Stimulated activated memory B cell treated with anti-CD40 and anti-IgM and Interleukin-4, amounts not matched to agents 10 μg/mL and 1 μg/mL and 100 μg/mL, for 72 hours (primary cell): ENCODE measurements at regions not wholly inside any gene's neighbourhood (a gene's known extent, or its start where the extent isn't known, plus 50 kb on each side); places are given as distances from the start of the nearest gene placed in this dataset.
"Not testable (repeated sequence)": the region's sequence is repeated elsewhere in the genome, so short reads cannot be mapped to it uniquely, and the experiment has no call there.

ENCODE experiments used
- ATAC-seq: fragments of 150-1000 bp; cut with Tn5 transposase; 2 replicates; pipeline ENCODE4 v1.10.0; 2021
- H3K27ac Mint-ChIP-seq: one replicate; pipeline ENCODE4 v1.8.0; 2022; ENCODE audit warnings: mild to moderate bottlenecking, mixed read lengths
- H3K27me3 Mint-ChIP-seq: one replicate; pipeline ENCODE4 v1.8.0; 2022; ENCODE audit warnings: mixed read lengths
- H3K36me3 Mint-ChIP-seq: one replicate; pipeline ENCODE4 v1.8.0; 2022; ENCODE audit warnings: mixed read lengths
- H3K4me1 Mint-ChIP-seq: one replicate; pipeline ENCODE4 v1.8.0; 2022; ENCODE audit warnings: mixed read lengths
- H3K4me3 Mint-ChIP-seq: one replicate; pipeline ENCODE4 v1.8.0; 2022; ENCODE audit warnings: mild to moderate bottlenecking, moderate library complexity, mixed read lengths
- H3K9me3 Mint-ChIP-seq: one replicate; pipeline ENCODE4 v1.8.0; 2022; ENCODE audit warnings: mixed read lengths

DNA sequence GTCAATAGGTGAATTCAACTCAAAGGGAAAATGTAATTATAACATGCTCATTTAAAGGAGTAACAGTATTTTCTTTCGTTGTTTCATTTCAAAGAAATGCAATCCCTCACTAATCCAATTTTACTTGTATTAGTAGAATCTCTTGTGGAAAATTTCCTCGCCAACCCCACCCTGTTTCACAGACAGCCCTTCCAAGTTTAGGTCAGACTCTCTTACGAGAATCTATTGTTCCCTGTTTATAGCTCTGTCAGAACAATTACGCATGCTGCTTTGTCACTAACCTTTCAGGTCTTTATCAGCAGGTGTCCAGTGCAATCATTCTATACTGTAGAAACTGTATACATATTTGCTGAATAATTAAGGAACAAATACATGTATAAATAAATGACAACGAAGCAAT is 657.8 kb upstream of the LINC00305 start:
- Mint-ChIP-seq H3K9me3 (no peaks in the 10 kb centered on the region), H3K36me3 (no peaks in the 10 kb centered on the region), H3K4me3 (no peak overlapping the region), H3K27me3 (no peaks in the 10 kb centered on the region), H3K4me1 (no peaks in the 10 kb centered on the region), H3K27ac (no peak overlapping the region)
- ATAC-seq = no peak

GRCh38 chr18:64806232-64806631 is 657.3 kb upstream of the LINC00305 start:
- Mint-ChIP-seq H3K4me1 (no peaks in the 10 kb centered on the region), H3K27ac (no peak overlapping the region), H3K36me3 (no peaks in the 10 kb centered on the region), H3K27me3 (no peaks in the 10 kb centered on the region), H3K4me3 (no peak overlapping the region), H3K9me3 (no peaks in the 10 kb centered on the region)
- no peak for ATAC-seq

- no peaks in the 10 kb centered on the region for H3K9me3 Mint-ChIP-seq
- ATAC-seq = no peak
- no peak overlapping the region for H3K4me3 Mint-ChIP-seq
- H3K4me1 Mint-ChIP-seq = no peaks in the 10 kb centered on the region
- no peak overlapping the region for H3K27ac Mint-ChIP-seq
- H3K36me3 Mint-ChIP-seq = no peaks in the 10 kb centered on the region
- H3K27me3 Mint-ChIP-seq = no peaks in the 10 kb centered on the region
Measured at GRCh38 chr18:64803471-64803870, 654.6 kb upstream of the LINC00305 start.

- Mint-ChIP-seq H3K4me1 (no peaks in the 10 kb centered on the region), H3K4me3 (no peak overlapping the region), H3K9me3 (no peaks in the 10 kb centered on the region), H3K27ac (no peak overlapping the region), H3K27me3 (no peaks in the 10 kb centered on the region), H3K36me3 (no peaks in the 10 kb centered on the region)
- no peak for ATAC-seq
Measured at GRCh38 chr18:64800151-64800550, 651.3 kb upstream of the LINC00305 start.

- no peaks in the 10 kb centered on the region for H3K9me3 Mint-ChIP-seq
- no peaks in the 10 kb centered on the region for H3K27me3 Mint-ChIP-seq
- H3K4me1 Mint-ChIP-seq = no peaks in the 10 kb centered on the region
Measured at GRCh38 chr18:64799376-64799775, 650.5 kb upstream of the LINC00305 start.

GRCh38 chr18:64791236-64791635 is 642.3 kb upstream of the LINC00305 start:
- H3K4me1 Mint-ChIP-seq = no peaks in the 10 kb centered on the region
- H3K27ac Mint-ChIP-seq = no peak overlapping the region
- H3K4me3 Mint-ChIP-seq = no peak overlapping the region
- H3K9me3 Mint-ChIP-seq = no peaks in the 10 kb centered on the region
- no peaks in the 10 kb centered on the region for H3K27me3 Mint-ChIP-seq
- ATAC-seq = no peak
- no peaks in the 10 kb centered on the region for H3K36me3 Mint-ChIP-seq

More at GRCh38 chr18:64799376-64799775, 650.5 kb upstream of the LINC00305 start:
- ATAC-seq = no peak
- Mint-ChIP-seq H3K36me3 (no peaks in the 10 kb centered on the region), H3K27ac (no peak overlapping the region), H3K4me3 (no peak overlapping the region)

- peaks cover 3% of the 10 kb centered on the region for H3K9me3 Mint-ChIP-seq
- peak; percentile 75 for ATAC-seq
- peaks cover 11% of the 10 kb centered on the region for H3K4me1 Mint-ChIP-seq
- no peak overlapping the region for H3K4me3 Mint-ChIP-seq
- H3K36me3 Mint-ChIP-seq = peaks cover 8% of the 10 kb centered on the region
- H3K27me3 Mint-ChIP-seq = no peaks in the 10 kb centered on the region
- H3K27ac Mint-ChIP-seq = peak overlapping the region; percentile 67
Measured at GRCh38 chr18:64785686-64786085, 636.8 kb upstream of the LINC00305 start.

DNA sequence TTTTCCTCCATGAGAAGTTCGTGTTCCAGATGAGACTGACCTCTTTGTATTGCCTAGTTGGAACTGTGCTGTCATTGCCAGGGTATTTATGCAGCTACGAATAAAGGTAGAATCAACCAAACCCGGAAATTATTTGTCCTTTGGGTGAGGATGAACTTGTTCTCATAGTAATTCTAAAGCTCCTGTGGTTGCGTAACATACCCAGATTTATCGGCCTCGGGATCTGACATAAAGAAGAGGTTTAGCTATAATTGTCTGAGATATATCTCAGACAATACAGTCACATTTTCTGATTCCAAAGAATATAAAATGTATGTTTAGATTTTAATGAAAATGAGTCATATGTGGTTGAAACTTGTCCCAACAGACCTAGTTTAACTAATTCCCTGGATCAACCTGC is 628.7 kb upstream of the LINC00305 start:
- Mint-ChIP-seq H3K9me3 (peaks cover 3% of the 10 kb centered on the region), H3K4me3 (no peak overlapping the region), H3K27me3 (no peaks in the 10 kb centered on the region), H3K36me3 (no peaks in the 10 kb centered on the region), H3K27ac (no peak overlapping the region), H3K4me1 (no peaks in the 10 kb centered on the region)
- no peak for ATAC-seq

- Mint-ChIP-seq H3K27me3 (no peaks in the 10 kb centered on the region), H3K4me3 (no peak overlapping the region), H3K9me3 (peaks cover 3% of the 10 kb centered on the region), H3K4me1 (peaks cover 18% of the 10 kb centered on the region), H3K36me3 (no peaks in the 10 kb centered on the region), H3K27ac (no peak overlapping the region)
- no peak for ATAC-seq
Measured at GRCh38 chr18:64765908-64766307, 617.0 kb upstream of the LINC00305 start.

- Mint-ChIP-seq H3K4me3 (no peak overlapping the region), H3K4me1 (no peaks in the 10 kb centered on the region), H3K9me3 (no peaks in the 10 kb centered on the region), H3K27me3 (peaks cover 8% of the 10 kb centered on the region), H3K27ac (no peak overlapping the region), H3K36me3 (no peaks in the 10 kb centered on the region)
- no peak for ATAC-seq
Measured at GRCh38 chr18:64752707-64753106, 603.8 kb upstream of the LINC00305 start.

DNA sequence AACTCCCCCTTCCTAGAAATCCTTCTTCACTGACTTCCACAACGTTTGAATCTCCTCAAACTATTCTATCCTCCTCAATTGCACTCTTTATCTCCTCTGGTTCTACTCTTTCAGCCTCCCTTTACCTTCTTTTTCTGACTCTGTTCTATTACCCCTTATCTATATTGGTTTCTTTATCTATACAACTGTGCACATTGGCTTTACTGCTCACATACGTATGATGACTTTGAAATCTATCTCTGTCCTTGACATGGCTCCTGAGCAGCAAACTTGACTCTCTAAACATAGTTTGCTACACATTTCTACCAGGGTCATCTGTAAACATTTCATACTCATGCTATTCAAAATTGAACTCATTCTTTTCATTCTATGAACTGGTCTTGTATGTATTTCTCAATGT is 601.0 kb upstream of the LINC00305 start:
- H3K4me3 Mint-ChIP-seq = no peak overlapping the region
- no peak for ATAC-seq
- no peaks in the 10 kb centered on the region for H3K36me3 Mint-ChIP-seq
- no peaks in the 10 kb centered on the region for H3K9me3 Mint-ChIP-seq
- no peak overlapping the region for H3K27ac Mint-ChIP-seq
- H3K27me3 Mint-ChIP-seq = peaks cover 8% of the 10 kb centered on the region
- no peaks in the 10 kb centered on the region for H3K4me1 Mint-ChIP-seq

DNA sequence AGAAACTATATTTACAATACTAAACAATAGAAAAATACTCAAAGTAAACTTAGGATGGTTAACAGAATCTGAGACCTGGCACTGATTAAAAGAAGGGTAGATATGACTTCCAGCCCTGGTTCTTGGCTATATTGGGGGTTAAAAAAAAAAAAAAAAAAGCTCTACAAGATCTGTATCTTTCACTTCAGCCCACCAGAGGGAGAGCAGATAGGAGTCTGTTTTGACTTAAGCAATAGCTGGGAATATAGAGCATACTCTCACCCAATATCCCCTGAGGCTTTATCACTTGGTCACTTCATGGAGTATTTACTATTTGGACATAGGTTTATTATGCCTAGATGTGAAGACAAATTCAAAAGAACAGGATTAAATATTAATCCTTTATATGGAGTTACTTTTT is 598.9 kb upstream of the LINC00305 start:
- Mint-ChIP-seq H3K4me1 (no peaks in the 10 kb centered on the region), H3K27me3 (peaks cover 8% of the 10 kb centered on the region), H3K4me3 (no peak overlapping the region), H3K27ac (no peak overlapping the region), H3K36me3 (no peaks in the 10 kb centered on the region), H3K9me3 (no peaks in the 10 kb centered on the region)
- ATAC-seq = no peak

DNA sequence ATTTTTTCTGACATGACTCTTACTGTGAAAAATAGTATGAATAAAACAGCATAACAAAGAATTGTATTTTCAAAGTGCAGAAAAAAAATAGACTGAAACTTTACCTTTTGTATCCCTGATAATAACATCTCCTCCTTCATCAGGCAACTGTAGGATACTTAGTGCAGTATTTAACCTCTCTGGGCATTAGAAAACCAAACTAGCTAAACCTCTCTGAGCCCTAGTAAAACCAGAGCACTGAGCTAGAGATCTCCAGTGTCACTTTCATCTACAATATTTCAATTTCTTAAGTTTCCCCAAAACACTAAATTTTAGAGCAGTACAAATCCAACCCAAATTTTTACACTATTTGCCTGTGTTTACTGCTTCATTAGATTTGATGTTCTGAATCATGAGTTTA is 594.0 kb upstream of the LINC00305 start:
- no peaks in the 10 kb centered on the region for H3K9me3 Mint-ChIP-seq
- no peak overlapping the region for H3K27ac Mint-ChIP-seq

DNA sequence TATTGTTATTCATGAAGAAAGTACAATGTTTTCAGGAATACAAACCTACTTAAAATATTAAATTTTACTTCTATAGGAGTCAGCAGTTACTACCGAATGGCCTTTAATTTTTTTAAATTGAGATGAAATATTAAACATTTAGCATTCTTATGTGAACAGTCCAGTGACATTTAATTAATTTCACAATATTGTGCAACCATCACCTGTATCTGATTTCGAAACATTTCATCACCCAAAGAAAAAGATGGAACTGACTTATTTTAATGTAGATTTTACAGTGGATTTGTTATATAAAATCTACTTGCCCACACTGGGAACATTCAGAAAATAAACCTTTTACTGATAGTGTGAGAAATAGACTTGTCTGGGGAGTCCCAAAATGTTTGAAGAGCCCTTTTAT is 585.2 kb upstream of the LINC00305 start:
- peaks cover 5% of the 10 kb centered on the region for H3K9me3 Mint-ChIP-seq
- H3K27ac Mint-ChIP-seq = no peak overlapping the region
- H3K4me1 Mint-ChIP-seq = no peaks in the 10 kb centered on the region

More for the DNA sequence above, 594.0 kb upstream of the LINC00305 start:
- Mint-ChIP-seq H3K36me3 (no peaks in the 10 kb centered on the region), H3K27me3 (no peaks in the 10 kb centered on the region), H3K4me1 (no peaks in the 10 kb centered on the region), H3K4me3 (no peak overlapping the region)
- ATAC-seq = no peak

GRCh38 chr18:64725657-64726056 is 576.8 kb upstream of the LINC00305 start:
- not testable (repeated sequence) for H3K9me3 Mint-ChIP-seq, H3K27ac Mint-ChIP-seq, ATAC-seq, H3K4me1 Mint-ChIP-seq, H3K27me3 Mint-ChIP-seq, H3K36me3 Mint-ChIP-seq, H3K4me3 Mint-ChIP-seq

More for the DNA sequence above, 585.2 kb upstream of the LINC00305 start:
- Mint-ChIP-seq H3K36me3 (no peaks in the 10 kb centered on the region), H3K4me3 (no peak overlapping the region), H3K27me3 (no peaks in the 10 kb centered on the region)
- ATAC-seq = no peak

- no peak overlapping the region for H3K27ac Mint-ChIP-seq
- no peaks in the 10 kb centered on the region for H3K36me3 Mint-ChIP-seq
- no peaks in the 10 kb centered on the region for H3K27me3 Mint-ChIP-seq
- H3K4me1 Mint-ChIP-seq = no peaks in the 10 kb centered on the region
- ATAC-seq = no peak
- no peak overlapping the region for H3K4me3 Mint-ChIP-seq
- H3K9me3 Mint-ChIP-seq = no peaks in the 10 kb centered on the region
Measured at GRCh38 chr18:64720781-64721464, 572.0 kb upstream of the LINC00305 start.
